GM23338 (cell line): ENCODE measurements at regions not wholly inside any gene's neighbourhood (a gene's known extent, or its start where the extent isn't known, plus 50 kb on each side); places are given as distances from the start of the nearest gene placed in this dataset.

Experiments
- ATAC-seq: fragments of 200-7000 bp; cut with Tn5 transposase; 3 replicates; pipeline ENCODE4 v1.9.1; 2020
- DNase-seq: peaks from one replicate; pipeline ENCODE4 v3.0.0-alpha.2; 2015; ENCODE audit warnings: low spot score
- H2AFZ ChIP-seq: fragments of 200-600 bp; sonication (generic); 2 replicates; pipeline ENCODE4 v1.8.0; 2016; ENCODE audit warnings: antibody characterized with exemption, mild to moderate bottlenecking, moderate library complexity
- H3F3A ChIP-seq: fragments of 200-600 bp; sonication (generic); replicated peaks from 2 replicates; pipeline ENCODE4 v1.8.0; 2017; ENCODE audit warnings: antibody characterized with exemption, mixed run types, low read depth
- H3K27ac ChIP-seq: fragments of 200-600 bp; sonication (generic); 2 replicates; pipeline ENCODE4 v1.6.1; 2016; ENCODE audit warnings: low read depth
- H3K27me3 ChIP-seq: fragments of 200-600 bp; sonication (generic); 2 replicates; pipeline ENCODE4 v1.8.0; 2016; ENCODE audit warnings: mild to moderate bottlenecking, mixed run types, moderate library complexity; ENCODE audit not compliant: insufficient read depth
- H3K36me3 ChIP-seq: fragments of 200-600 bp; sonication (generic); 2 replicates; pipeline ENCODE4 v1.8.0; 2016; ENCODE audit warnings: mild to moderate bottlenecking; ENCODE audit not compliant: insufficient read depth
- H3K4me1 ChIP-seq: fragments of 200-600 bp; sonication (generic); 2 replicates; pipeline ENCODE4 v1.8.0; 2016; ENCODE audit warnings: mild to moderate bottlenecking, moderate library complexity; ENCODE audit not compliant: insufficient read depth
- H3K4me2 ChIP-seq: fragments of 200-600 bp; sonication (generic); 2 replicates; pipeline ENCODE4 v1.7.1; 2017; ENCODE audit warnings: mixed run types
- H3K4me3 ChIP-seq: fragments of 200-600 bp; sonication (generic); 2 replicates; pipeline ENCODE4 v1.6.1; 2016; ENCODE audit warnings: mixed run types
- H3K79me2 ChIP-seq: fragments of 200-600 bp; sonication (generic); replicated peaks from 2 replicates; pipeline ENCODE4 v1.8.0; 2017; ENCODE audit warnings: mild to moderate bottlenecking; ENCODE audit not compliant: insufficient read depth
- H3K9me2 ChIP-seq: fragments of 200-600 bp; sonication (generic); 2 replicates; pipeline ENCODE4 v1.8.0; 2017; ENCODE audit not compliant: insufficient read depth
- H4K20me1 ChIP-seq: fragments of 200-600 bp; sonication (generic); replicated peaks from 2 replicates; pipeline ENCODE4 v1.8.0; 2017; ENCODE audit warnings: mild to moderate bottlenecking; ENCODE audit not compliant: insufficient read depth
- H3K27ac Mint-ChIP-seq: 2 replicates; pipeline ENCODE4 v1.8.0; 2020; ENCODE audit warnings: inconsistent platforms, mild to moderate bottlenecking, moderate library complexity, mixed read lengths
- H3K27me3 Mint-ChIP-seq: 3 replicates; pipeline ENCODE4 v1.8.0; 2022; ENCODE audit warnings: low read depth, mild to moderate bottlenecking, moderate library complexity, mixed read lengths, inconsistent platforms; ENCODE audit not compliant: insufficient read depth, poor library complexity
- H3K36me3 Mint-ChIP-seq: 3 replicates; pipeline ENCODE4 v1.8.0; 2021; ENCODE audit warnings: low read depth, mild to moderate bottlenecking, inconsistent platforms, moderate library complexity, mixed read lengths
- H3K4me1 Mint-ChIP-seq: 3 replicates; pipeline ENCODE4 v1.8.0; 2020; ENCODE audit warnings: mild to moderate bottlenecking, inconsistent platforms, mixed read lengths
- H3K4me3 Mint-ChIP-seq: 3 replicates; pipeline ENCODE4 v1.8.0; 2021; ENCODE audit warnings: moderate library complexity, mild to moderate bottlenecking, inconsistent platforms, mixed read lengths
- H3K9me3 Mint-ChIP-seq: 3 replicates; pipeline ENCODE4 v1.8.0; 2020; ENCODE audit warnings: moderate library complexity, mild to moderate bottlenecking, inconsistent platforms, mixed read lengths
- CREB1 ChIP-seq: fragments of 250-450 bp; sonication (Bioruptor Pico); IDR thresholded peaks from 2 replicates; pipeline ENCODE4 v1.5.0; 2020; ENCODE audit warnings: low read depth, mild to moderate bottlenecking, moderate library complexity
- ETS1 ChIP-seq: IDR thresholded peaks from 2 replicates; pipeline ENCODE4 v1.6.1; 2016; ENCODE audit warnings: antibody characterized with exemption
- EZH2 ChIP-seq: fragments of 200-600 bp; sonication (generic); IDR thresholded peaks from one replicate; pipeline ENCODE4 v1.8.0; 2017; ENCODE audit warnings: antibody characterized with exemption, mild to moderate bottlenecking, low read depth; ENCODE audit not compliant: unreplicated experiment
- EZH2phosphoT487 ChIP-seq: fragments of 200-600 bp; sonication (generic); IDR thresholded peaks from one replicate; pipeline ENCODE4 v1.8.1; 2018; ENCODE audit warnings: antibody characterized with exemption; ENCODE audit not compliant: unreplicated experiment
- NANOG ChIP-seq: IDR thresholded peaks from 2 replicates; pipeline ENCODE4 v1.6.1; 2016; ENCODE audit warnings: antibody characterized with exemption, borderline replicate concordance
- ZNF331 ChIP-seq: fragments of 250-450 bp; sonication (Bioruptor Pico); IDR thresholded peaks from 2 replicates; pipeline ENCODE4 v1.5.0; 2020; ENCODE audit warnings: low read depth, mild to moderate bottlenecking, moderate library complexity
- ZNF462 ChIP-seq: fragments of 250-450 bp; sonication (Bioruptor Pico); IDR thresholded peaks from 2 replicates; pipeline ENCODE4 v1.5.0; 2020; ENCODE audit warnings: mild to moderate bottlenecking, moderate library complexity
- TF ChIP-seq, protein P1 (sequence below), 2 experiments: fragments of 200-600 bp in 1 of 2; sonication (generic) in 1 of 2; conservative IDR thresholded peaks; 2 replicates each; pipeline versions ENCODE4 v1.5.1 to v1.6.1; 2016 to 2017; ENCODE audit warnings: antibody characterized with exemption in 2 of 2, low read depth in 2 of 2, mild to moderate bottlenecking in 2 of 2, moderate library complexity in 1 of 2

GRCh38 chr2:41972179-41972578 is 75.6 kb upstream of the PKDCC start (continued):
- TF ChIP-seq ZNF462 (CRISPR knock-in tag) (no peak), ZNF331 (CRISPR knock-in tag) (no peak), ETS1 (no peak), EZH2 (no peak)
- TF ChIP-seq, protein P1, sequence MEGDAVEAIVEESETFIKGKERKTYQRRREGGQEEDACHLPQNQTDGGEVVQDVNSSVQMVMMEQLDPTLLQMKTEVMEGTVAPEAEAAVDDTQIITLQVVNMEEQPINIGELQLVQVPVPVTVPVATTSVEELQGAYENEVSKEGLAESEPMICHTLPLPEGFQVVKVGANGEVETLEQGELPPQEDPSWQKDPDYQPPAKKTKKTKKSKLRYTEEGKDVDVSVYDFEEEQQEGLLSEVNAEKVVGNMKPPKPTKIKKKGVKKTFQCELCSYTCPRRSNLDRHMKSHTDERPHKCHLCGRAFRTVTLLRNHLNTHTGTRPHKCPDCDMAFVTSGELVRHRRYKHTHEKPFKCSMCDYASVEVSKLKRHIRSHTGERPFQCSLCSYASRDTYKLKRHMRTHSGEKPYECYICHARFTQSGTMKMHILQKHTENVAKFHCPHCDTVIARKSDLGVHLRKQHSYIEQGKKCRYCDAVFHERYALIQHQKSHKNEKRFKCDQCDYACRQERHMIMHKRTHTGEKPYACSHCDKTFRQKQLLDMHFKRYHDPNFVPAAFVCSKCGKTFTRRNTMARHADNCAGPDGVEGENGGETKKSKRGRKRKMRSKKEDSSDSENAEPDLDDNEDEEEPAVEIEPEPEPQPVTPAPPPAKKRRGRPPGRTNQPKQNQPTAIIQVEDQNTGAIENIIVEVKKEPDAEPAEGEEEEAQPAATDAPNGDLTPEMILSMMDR (conservative IDR thresholded peaks at IDR 0.05; ENCODE audit: low read depth in 2 of 2): no peak

DNA sequence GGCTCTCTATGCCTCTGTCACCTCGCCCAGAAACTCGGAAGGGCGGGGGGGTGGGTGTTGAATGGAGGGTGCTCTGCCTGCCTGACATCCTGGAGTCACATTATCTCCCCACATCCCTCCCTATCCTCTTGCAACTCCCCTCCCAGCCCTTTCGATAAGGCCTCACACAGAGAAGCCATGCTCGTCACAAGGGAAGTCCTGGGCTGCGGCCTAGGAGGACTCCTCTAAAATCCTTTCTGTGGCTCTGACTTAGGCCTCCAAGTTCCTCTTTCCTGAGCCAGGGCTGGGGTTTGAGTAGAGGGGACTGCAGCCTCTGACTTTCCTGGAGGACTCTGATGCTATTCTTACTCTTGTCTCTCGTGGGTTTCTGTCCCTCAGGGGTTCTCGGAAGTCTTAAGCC is 75.0 kb upstream of the PKDCC start:
- Histone ChIP-seq H3K36me3 (no peaks in the 10 kb centered on the region), H3K27ac (no peak overlapping the region), H3K79me2 (no peaks in the 10 kb centered on the region), H2AFZ (no peak overlapping the region), H4K20me1 (no peaks in the 10 kb centered on the region), H3F3A (no peaks in the 10 kb centered on the region), H3K4me3 (no peak overlapping the region), H3K27me3 (no peaks in the 10 kb centered on the region), H3K4me1 (peaks cover 7% of the 10 kb centered on the region), H3K4me2 (no peak overlapping the region), H3K9me2 (0 out of 2 replicates have a peak, but pooled peaks cover 4% of the 10 kb centered on the region)
- Mint-ChIP-seq H3K9me3 (no peaks in the 10 kb centered on the region; the same call in 2 of the 3 replicates), H3K27me3 (peaks cover 4% of the 10 kb centered on the region), H3K4me3 (no peak overlapping the region), H3K4me1 (peaks cover 7% of the 10 kb centered on the region), H3K36me3 (no peaks in the 10 kb centered on the region; the same call in 2 of the 3 replicates), H3K27ac (no peak overlapping the region)
- TF ChIP-seq CREB1: no peak
- no peak for TF ChIP-seq NANOG
- TF ChIP-seq EZH2phosphoT487: no peak
- DNase-seq: no peak
- ATAC-seq: no peak
